ENCODE measurements at regions not wholly inside any gene's neighbourhood (a gene's known extent, or its start where the extent isn't known, plus 50 kb on each side); places are given as distances from the start of the nearest gene placed in this dataset.
A peak's percentile ranks its signal among the peaks of the same experiment; 100 is the strongest.

DNA sequence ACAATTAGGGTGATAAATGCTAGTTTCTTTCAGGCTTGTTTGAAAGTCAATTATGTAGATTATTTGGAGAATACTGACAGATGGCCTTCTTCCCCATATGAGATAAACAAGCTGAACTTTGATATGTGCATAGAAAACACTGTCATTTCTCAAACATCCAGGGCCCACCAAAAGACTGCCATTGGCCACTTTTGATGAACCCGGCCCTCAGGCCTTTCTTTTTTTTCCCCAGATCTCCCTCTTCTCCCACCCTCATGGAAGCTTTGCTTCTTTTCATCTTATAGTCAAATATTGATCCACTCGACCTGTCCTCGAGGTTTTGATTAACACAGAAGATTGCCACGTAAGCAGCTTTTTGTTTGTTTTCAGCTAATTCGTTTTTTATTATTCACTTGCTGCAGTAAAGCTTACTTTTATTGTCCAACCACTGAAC lies 377.4 kb downstream of the SMARCA1 start:
- no peaks in the 10 kb centered on the region for H3K79me2 ChIP-seq (ENCODE audit: insufficient read depth, low read length)
- no peak overlapping the region for H3K56ac ChIP-seq (ENCODE audit: insufficient read length, low read depth, low read length)
- H2AK5ac ChIP-seq (ENCODE audit: insufficient read length, low read length), result no peak overlapping the region
- no peak overlapping the region for H2BK15ac ChIP-seq (ENCODE audit: low read depth, low read length)
- H4K91ac ChIP-seq (ENCODE audit: insufficient read length, low read depth, low read length), result no peak overlapping the region
- Mint-ChIP-seq H3K36me3 (ENCODE audit: insufficient read depth in 1 of 3, low read depth in 3 of 3) (peaks cover 0 to 2% (median 0%) of the 10 kb centered on the region in 3 experiments; a peak in 1 of 7 replicates), H3K9me3 (no peaks in the 10 kb centered on the region), H3K4me3 (no peak overlapping the region), H3K27me3 (ENCODE audit: low read depth) (no peaks in the 10 kb centered on the region), H3K4me1 (peaks cover 9 to 12% of the 10 kb centered on the region in 2 experiments), H3K27ac (0 out of 7 replicates have a peak overlapping the region, but pooled peaks of 1 of the 3 experiments have one; percentile 9)
- H3K27me3 ChIP-seq (ENCODE audit: insufficient read depth, low read length), result no peaks in the 10 kb centered on the region
- no peak overlapping the region for H2BK12ac ChIP-seq (ENCODE audit: insufficient read length, low read depth, low read length)
- no peak overlapping the region for H3K18ac ChIP-seq (ENCODE audit: insufficient read length, low read depth, low read length)
- H3K9ac ChIP-seq (ENCODE audit: extremely low read depth, insufficient read length, low read length), result no peak overlapping the region
- H3K79me1 ChIP-seq (ENCODE audit: insufficient read depth, low read depth, low read length, poor library complexity, severe bottlenecking), result no peaks in the 10 kb centered on the region
- TF ChIP-seq, protein P1, sequence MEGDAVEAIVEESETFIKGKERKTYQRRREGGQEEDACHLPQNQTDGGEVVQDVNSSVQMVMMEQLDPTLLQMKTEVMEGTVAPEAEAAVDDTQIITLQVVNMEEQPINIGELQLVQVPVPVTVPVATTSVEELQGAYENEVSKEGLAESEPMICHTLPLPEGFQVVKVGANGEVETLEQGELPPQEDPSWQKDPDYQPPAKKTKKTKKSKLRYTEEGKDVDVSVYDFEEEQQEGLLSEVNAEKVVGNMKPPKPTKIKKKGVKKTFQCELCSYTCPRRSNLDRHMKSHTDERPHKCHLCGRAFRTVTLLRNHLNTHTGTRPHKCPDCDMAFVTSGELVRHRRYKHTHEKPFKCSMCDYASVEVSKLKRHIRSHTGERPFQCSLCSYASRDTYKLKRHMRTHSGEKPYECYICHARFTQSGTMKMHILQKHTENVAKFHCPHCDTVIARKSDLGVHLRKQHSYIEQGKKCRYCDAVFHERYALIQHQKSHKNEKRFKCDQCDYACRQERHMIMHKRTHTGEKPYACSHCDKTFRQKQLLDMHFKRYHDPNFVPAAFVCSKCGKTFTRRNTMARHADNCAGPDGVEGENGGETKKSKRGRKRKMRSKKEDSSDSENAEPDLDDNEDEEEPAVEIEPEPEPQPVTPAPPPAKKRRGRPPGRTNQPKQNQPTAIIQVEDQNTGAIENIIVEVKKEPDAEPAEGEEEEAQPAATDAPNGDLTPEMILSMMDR (conservative IDR thresholded peaks at IDR 0.05), result no peak
- no peak overlapping the region for H2BK20ac ChIP-seq (ENCODE audit: low read depth, low read length, poor library complexity, severe bottlenecking)
- no peaks in the 10 kb centered on the region for H4K20me1 ChIP-seq (ENCODE audit: control insufficient read depth, insufficient read depth, insufficient read length)
- H2BK5ac ChIP-seq (ENCODE audit: insufficient read length, low read length), result no peak overlapping the region
- H3K4me1 ChIP-seq (ENCODE audit: insufficient read depth, low read length), result peaks cover 5% of the 10 kb centered on the region; the same call in 1 of the 2 replicates
- DNase-seq, result no peak
- H2BK120ac ChIP-seq (ENCODE audit: low read depth, low read length, poor library complexity, severe bottlenecking), result no peak overlapping the region
- no peak overlapping the region for H3K23ac ChIP-seq (ENCODE audit: insufficient read length, low read depth, low read length)
- H4K8ac ChIP-seq (replicated peaks; ENCODE audit: insufficient read length, low read depth, low read length), result no peak overlapping the region
- no peak overlapping the region for H4K5ac ChIP-seq (ENCODE audit: insufficient read length, low read depth, low read length)
- no peak overlapping the region for H3K14ac ChIP-seq (ENCODE audit: insufficient read depth, low read length)
- no CpG with 5 or more reads among the region's 5 CpGs for WGBS (ENCODE audit: extremely low coverage, insufficient read length, low lambda C conversion rate)
- no peak overlapping the region for H3K27ac ChIP-seq (ENCODE audit: insufficient read length, low read depth, low read length)
- H3K4ac ChIP-seq (ENCODE audit: low read depth, low read length), result no peak overlapping the region
- H3T11ph ChIP-seq (ENCODE audit: low read length), result no peak overlapping the region
- H3K4me2 ChIP-seq (ENCODE audit: insufficient read depth, insufficient read length, low read length), result no peak overlapping the region
- H3K23me2 ChIP-seq (ENCODE audit: insufficient read length, low read depth, low read length, poor library complexity, severe bottlenecking), result no peaks in the 10 kb centered on the region
- H3K9me3 ChIP-seq (ENCODE audit: control insufficient read depth, low read depth, low read length), result no peaks in the 10 kb centered on the region
- H2AFZ ChIP-seq (ENCODE audit: low read length), result no peak overlapping the region

All from H9 (cell line).